ENCODE measurements at regions not wholly inside any gene's neighbourhood (a gene's known extent, or its start where the extent isn't known, plus 50 kb on each side); places are given as distances from the start of the nearest gene placed in this dataset.

- no peak for TF ChIP-seq YY1 (IDR thresholded peaks at IDR 0.05; ENCODE audit: insufficient read depth, insufficient read length)
- no peak for TF ChIP-seq SUZ12 (IDR thresholded peaks at IDR 0.05; ENCODE audit: extremely low read depth, insufficient read depth, insufficient read length)
Observed at GRCh38 chr4:180669680-180670079, 1573.5 kb upstream of the TENM3 start.

Measured in NT2/D1 (cell line).